ENCODE measurements at regions not wholly inside any gene's neighbourhood (a gene's known extent, or its start where the extent isn't known, plus 50 kb on each side); places are given as distances from the start of the nearest gene placed in this dataset.

GRCh38 chr4:137106287-137106686 lies 426.0 kb downstream of the PCDH18 start:
- TF ChIP-seq CTCF (IDR thresholded peaks at IDR 0.05; ENCODE audit: low read depth, low read length, poor library complexity, severe bottlenecking) = no peak
- no peak for TF ChIP-seq EZH2phosphoT487 (IDR thresholded peaks at IDR 0.05; ENCODE audit: borderline replicate concordance, low read length)
